H9 (cell line): ENCODE measurements at regions not wholly inside any gene's neighbourhood (a gene's known extent, or its start where the extent isn't known, plus 50 kb on each side); places are given as distances from the start of the nearest gene placed in this dataset.

Experiments
- DNase-seq: peaks from one replicate; pipeline ENCODE4 v3.0.0-alpha.2; 2017
- H2AFZ ChIP-seq: one replicate; pipeline ENCODE4 v1.6.1; 2013; ENCODE audit warnings: mild to moderate bottlenecking, low read length, control low read depth, moderate library complexity
- H2AK5ac ChIP-seq: 2 replicates; pipeline ENCODE4 v1.6.1; 2013; ENCODE audit warnings: low read length, control low read depth, mixed read lengths; ENCODE audit not compliant: insufficient read length
- H2BK120ac ChIP-seq: one replicate; pipeline ENCODE4 v1.6.1; 2013; ENCODE audit warnings: low read depth, mild to moderate bottlenecking, low read length, control low read depth, inconsistent platforms; ENCODE audit not compliant: poor library complexity, severe bottlenecking
- H2BK12ac ChIP-seq: 2 replicates; pipeline ENCODE4 v1.6.1; 2013; ENCODE audit warnings: low read length, control low read depth, mixed read lengths, low read depth; ENCODE audit not compliant: insufficient read length
- H2BK15ac ChIP-seq: 2 replicates; pipeline ENCODE4 v1.6.1; 2013; ENCODE audit warnings: low read depth, low read length, control low read depth
- H2BK20ac ChIP-seq: one replicate; pipeline ENCODE4 v1.6.1; 2013; ENCODE audit warnings: low read depth, mild to moderate bottlenecking, low read length, control low read depth, inconsistent platforms; ENCODE audit not compliant: poor library complexity, severe bottlenecking
- H2BK5ac ChIP-seq: 2 replicates; pipeline ENCODE4 v1.6.1; 2013; ENCODE audit warnings: low read length, control low read depth, mixed read lengths; ENCODE audit not compliant: insufficient read length
- H3K14ac ChIP-seq: 2 replicates; pipeline ENCODE4 v1.6.1; 2013; ENCODE audit warnings: low read length, control low read depth; ENCODE audit not compliant: insufficient read depth
- H3K18ac ChIP-seq: 2 replicates; pipeline ENCODE4 v1.6.1; 2013; ENCODE audit warnings: low read depth, mild to moderate bottlenecking, mixed read lengths, low read length, control low read depth; ENCODE audit not compliant: insufficient read length
- H3K23ac ChIP-seq: 2 replicates; pipeline ENCODE4 v1.6.1; 2013; ENCODE audit warnings: low read length, control low read depth, mixed read lengths, low read depth; ENCODE audit not compliant: insufficient read length
- H3K23me2 ChIP-seq: 2 replicates; pipeline ENCODE4 v1.6.1; 2013; ENCODE audit warnings: low read depth, mild to moderate bottlenecking, mixed read lengths, low read length, control low read depth; ENCODE audit not compliant: insufficient read length, poor library complexity, severe bottlenecking
- H3K27ac ChIP-seq: 2 replicates; pipeline ENCODE4 v1.5.1; 2013; ENCODE audit warnings: low read length, control low read depth, mixed read lengths, low read depth; ENCODE audit not compliant: insufficient read length
- H3K27me3 ChIP-seq: 2 replicates; pipeline ENCODE4 v1.6.1; 2013; ENCODE audit warnings: low read length, control low read depth, inconsistent platforms; ENCODE audit not compliant: insufficient read depth
- H3K4ac ChIP-seq: 2 replicates; pipeline ENCODE4 v1.6.1; 2013; ENCODE audit warnings: low read depth, mild to moderate bottlenecking, control low read depth, inconsistent platforms, low read length, moderate library complexity
- H3K4me1 ChIP-seq: 2 replicates; pipeline ENCODE4 v1.6.1; 2013; ENCODE audit warnings: low read length, control low read depth, inconsistent platforms; ENCODE audit not compliant: insufficient read depth
- H3K4me2 ChIP-seq: 2 replicates; pipeline ENCODE4 v1.6.1; 2013; ENCODE audit warnings: low read length, control low read depth, mixed read lengths; ENCODE audit not compliant: insufficient read length, insufficient read depth
- H3K56ac ChIP-seq: 2 replicates; pipeline ENCODE4 v1.6.1; 2013; ENCODE audit warnings: low read depth, mild to moderate bottlenecking, mixed read lengths, low read length, control low read depth; ENCODE audit not compliant: insufficient read length
- H3K79me1 ChIP-seq: 2 replicates; pipeline ENCODE4 v1.6.1; 2013; ENCODE audit warnings: low read depth, mild to moderate bottlenecking, moderate library complexity, low read length, control low read depth, inconsistent platforms; ENCODE audit not compliant: insufficient read depth, poor library complexity, severe bottlenecking
- H3K79me2 ChIP-seq: 2 replicates; pipeline ENCODE4 v1.6.1; 2013; ENCODE audit warnings: low read length, control low read depth, inconsistent platforms; ENCODE audit not compliant: insufficient read depth
- H3K9ac ChIP-seq: 2 replicates; pipeline ENCODE4 v1.6.1; 2013; ENCODE audit warnings: low read length, control low read depth, mixed read lengths; ENCODE audit not compliant: insufficient read length; ENCODE audit errors: extremely low read depth
- H3K9me3 ChIP-seq: one replicate; pipeline ENCODE4 v1.6.1; 2013; ENCODE audit warnings: low read depth, low read length, inconsistent platforms; ENCODE audit not compliant: control insufficient read depth
- H3T11ph ChIP-seq: one replicate; pipeline ENCODE4 v1.6.1; 2013; ENCODE audit warnings: mild to moderate bottlenecking, low read length, control low read depth, inconsistent platforms
- H4K20me1 ChIP-seq: one replicate; pipeline ENCODE4 v1.6.1; 2013; ENCODE audit not compliant: control insufficient read depth, insufficient read length, insufficient read depth
- H4K5ac ChIP-seq: 2 replicates; pipeline ENCODE4 v1.6.1; 2013; ENCODE audit warnings: low read depth, mild to moderate bottlenecking, mixed read lengths, low read length, control low read depth; ENCODE audit not compliant: insufficient read length
- H4K8ac ChIP-seq: replicated peaks from 2 replicates; pipeline ENCODE4 v1.6.1; 2013; ENCODE audit warnings: low read length, control low read depth, mixed read lengths, low read depth; ENCODE audit not compliant: insufficient read length
- H4K91ac ChIP-seq: 2 replicates; pipeline ENCODE4 v1.6.1; 2013; ENCODE audit warnings: low read depth, mild to moderate bottlenecking, moderate library complexity, mixed read lengths, low read length, control low read depth; ENCODE audit not compliant: insufficient read length
- H3K27ac Mint-ChIP-seq, 3 experiments: 2 replicates in 2 of 3; 3 replicates in 1 of 3; pipeline ENCODE4 v1.8.0; 2020 to 2021; ENCODE audit warnings: mixed read lengths in 3 of 3, mild to moderate bottlenecking in 1 of 3, moderate library complexity in 1 of 3
- H3K27me3 Mint-ChIP-seq: 2 replicates; pipeline ENCODE4 v1.8.0; 2021; ENCODE audit warnings: low read depth, mild to moderate bottlenecking, moderate library complexity, mixed read lengths
- H3K36me3 Mint-ChIP-seq, 3 experiments: 2 replicates in 2 of 3; 3 replicates in 1 of 3; pipeline ENCODE4 v1.8.0; 2020 to 2021; ENCODE audit warnings: low read depth in 3 of 3, mixed read lengths in 3 of 3; ENCODE audit not compliant: insufficient read depth in 1 of 3
- H3K4me1 Mint-ChIP-seq, 2 experiments: 2 replicates each; pipeline ENCODE4 v1.8.0; 2020; ENCODE audit warnings: mixed read lengths in 2 of 2
- H3K4me3 Mint-ChIP-seq, 2 experiments: 2 replicates in 1 of 2; 3 replicates in 1 of 2; pipeline ENCODE4 v1.8.0; 2020 to 2021; ENCODE audit warnings: mild to moderate bottlenecking in 2 of 2, mixed read lengths in 2 of 2, moderate library complexity in 1 of 2
- H3K9me3 Mint-ChIP-seq, 2 experiments: 2 replicates in 1 of 2; 3 replicates in 1 of 2; pipeline ENCODE4 v1.8.0; 2020; ENCODE audit warnings: mild to moderate bottlenecking in 2 of 2, mixed read lengths in 2 of 2, moderate library complexity in 1 of 2
- CTCF ChIP-seq: fragments of 200-600 bp; sonication (generic); conservative IDR thresholded peaks from 3 replicates; pipeline ENCODE4 v1.8.0; 2021; ENCODE audit warnings: antibody characterized with exemption, mild to moderate bottlenecking
- WGBS: extraction: QIAGEN DNeasy Blood & Tissue Kit; methylation state at CpG from one replicate; pipeline ENCODE4 v1.1.7; 2013; ENCODE audit warnings: missing lambda C conversion rate, low lambda C conversion rate, mixed read lengths; ENCODE audit not compliant: insufficient read length; ENCODE audit errors: extremely low coverage; 5-methylcytosine and 5-hydroxymethylcytosine counted together

- H3K23ac ChIP-seq, result no peak overlapping the region
- no peaks in the 10 kb centered on the region for H3K23me2 ChIP-seq
- no peak overlapping the region for H2BK5ac ChIP-seq
- TF ChIP-seq CTCF, result no peak
- no peaks in the 10 kb centered on the region for H3K9me3 ChIP-seq
- no CpG with 5 or more reads among the region's 5 CpGs for WGBS
- no peaks in the 10 kb centered on the region for H3K4me1 ChIP-seq
- Mint-ChIP-seq H3K4me3 (no peak overlapping the region), H3K27ac (no peak overlapping the region), H3K27me3 (no peaks in the 10 kb centered on the region), H3K9me3 (no peaks in the 10 kb centered on the region), H3K36me3 (no peaks in the 10 kb centered on the region; a peak in 1 of 7 replicates), H3K4me1 (peaks cover 5 to 6% of the 10 kb centered on the region in 2 experiments; a peak in 3 of 4 replicates)
- H3K27ac ChIP-seq, result no peak overlapping the region
- H3K79me1 ChIP-seq, result no peaks in the 10 kb centered on the region
- no peak overlapping the region for H2AFZ ChIP-seq
- no peak overlapping the region for H4K5ac ChIP-seq
- H4K20me1 ChIP-seq, result no peaks in the 10 kb centered on the region
- no peak overlapping the region for H2BK12ac ChIP-seq
- H3K14ac ChIP-seq, result no peak overlapping the region
- no peak overlapping the region for H2BK15ac ChIP-seq
- no peak overlapping the region for H2BK20ac ChIP-seq
- no peaks in the 10 kb centered on the region for H3K79me2 ChIP-seq
- no peak overlapping the region for H3K9ac ChIP-seq
- no peaks in the 10 kb centered on the region for H3K27me3 ChIP-seq
- H3K56ac ChIP-seq, result no peak overlapping the region
- H2BK120ac ChIP-seq, result no peak overlapping the region
- H4K91ac ChIP-seq, result no peak overlapping the region
- no peak for DNase-seq
- no peak overlapping the region for H4K8ac ChIP-seq
- no peak overlapping the region for H3K4me2 ChIP-seq
- no peak overlapping the region for H3K18ac ChIP-seq
- H3K4ac ChIP-seq, result no peak overlapping the region
- H3T11ph ChIP-seq, result no peak overlapping the region
- H2AK5ac ChIP-seq, result no peak overlapping the region
Observed at GRCh38 chr5:52674815-52675545, 112.7 kb upstream of the ITGA1 start.
